ENCODE measurements at regions not wholly inside any gene's neighbourhood (a gene's known extent, or its start where the extent isn't known, plus 50 kb on each side); places are given as distances from the start of the nearest gene placed in this dataset.

- no peak for DNase-seq (ENCODE audit: low spot score)
Observed at GRCh38 chr17:77647531-77647930, 311.0 kb upstream of the TNRC6C start.

DNA sequence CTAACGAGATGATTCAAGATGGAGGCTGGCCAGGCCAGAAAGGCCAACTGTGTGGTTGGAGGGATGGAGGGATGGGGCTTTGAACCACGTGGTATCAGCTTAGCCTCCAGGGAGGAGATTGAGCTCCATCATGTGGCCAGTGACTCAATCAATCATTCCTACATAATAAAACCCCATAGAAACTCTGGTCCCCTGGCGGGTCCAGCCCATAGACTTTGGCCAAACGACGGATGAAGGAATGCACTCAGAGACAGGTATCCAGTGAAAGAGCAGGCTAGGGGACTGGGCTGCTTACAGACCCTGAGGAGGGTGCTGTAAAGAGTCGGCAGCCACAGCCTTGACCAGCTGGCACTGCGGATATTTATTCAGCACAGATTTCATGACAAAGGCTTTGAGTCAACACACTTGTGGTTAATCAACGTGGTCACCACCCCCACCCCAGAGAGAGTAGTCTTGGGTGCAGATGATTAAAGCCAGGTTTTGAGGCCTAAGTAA, 308.7 kb upstream of the TNRC6C start:
- peak; percentile 39 for DNase-seq (ENCODE audit: low spot score)

DNA sequence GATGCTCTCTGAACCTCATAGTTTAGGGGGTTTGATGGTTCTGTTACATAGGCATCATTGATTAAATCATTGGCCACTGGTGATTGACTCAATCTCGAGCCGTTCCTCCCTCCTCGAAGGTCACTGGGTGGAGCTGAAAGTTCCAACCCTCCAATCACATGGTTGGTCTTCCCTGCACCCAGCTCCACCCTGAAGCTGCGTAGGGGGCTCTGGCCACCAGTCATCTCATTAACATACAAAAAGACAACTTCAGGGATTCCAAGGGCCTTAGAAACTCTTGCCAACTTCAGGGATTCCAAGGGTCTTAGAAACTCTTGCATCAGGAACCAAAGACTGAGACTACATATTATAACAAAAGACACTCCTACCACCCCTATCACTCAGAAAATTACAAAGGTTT, 306.5 kb upstream of the TNRC6C start:
- no peak for DNase-seq (ENCODE audit: low spot score)

DNA sequence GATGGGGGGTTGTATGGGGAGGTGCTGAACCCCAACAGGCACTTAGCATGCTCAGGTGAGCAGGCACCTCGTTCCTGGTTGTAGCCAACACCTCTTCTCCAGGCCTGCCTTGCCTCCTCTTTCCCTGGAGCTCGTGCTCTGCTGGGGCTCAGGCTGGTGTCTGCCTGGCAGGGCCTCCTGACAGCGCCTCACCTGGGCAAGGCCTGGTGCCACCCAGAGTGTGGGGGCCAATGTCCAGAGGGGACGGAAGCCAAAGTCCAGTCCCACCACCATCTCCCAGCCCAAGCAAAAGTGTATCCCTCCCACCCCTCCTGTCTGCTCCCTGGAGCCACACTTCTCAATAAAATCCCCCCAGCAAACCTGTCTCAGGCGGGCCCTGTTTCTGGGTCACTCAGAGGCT, 304.2 kb upstream of the TNRC6C start:
- no peak for DNase-seq (ENCODE audit: low spot score)

- no peak for DNase-seq (ENCODE audit: low spot score)
Observed at GRCh38 chr17:77654850-77655249, 303.7 kb upstream of the TNRC6C start.

- DNase-seq (ENCODE audit: low spot score): no peak
Observed at GRCh38 chr17:77656054-77656453, 302.4 kb upstream of the TNRC6C start.

DNA sequence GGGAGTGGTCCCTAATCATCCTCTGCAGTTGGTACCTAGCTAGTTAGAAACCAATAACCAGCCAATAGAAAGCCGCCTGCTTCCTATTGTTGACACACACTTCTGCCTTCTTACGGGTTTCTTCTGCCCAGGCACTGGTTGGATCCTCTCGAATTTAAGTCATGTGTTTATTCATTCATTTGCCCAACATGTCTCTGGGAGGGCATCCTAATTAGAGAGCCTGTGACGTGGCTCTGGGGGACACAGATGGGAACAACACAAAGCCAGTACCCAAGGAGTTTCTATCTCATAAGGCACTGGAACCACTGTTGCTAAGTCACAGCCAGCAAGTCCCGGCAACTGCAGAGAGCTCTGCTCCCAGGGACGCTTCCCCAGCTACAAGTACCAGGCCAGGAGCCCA, 300.7 kb upstream of the TNRC6C start:
- no peak for DNase-seq (ENCODE audit: low spot score)

GRCh38 chr17:77660524-77660923, 298.0 kb upstream of the TNRC6C start:
- DNase-seq (ENCODE audit: low spot score): no peak

DNA sequence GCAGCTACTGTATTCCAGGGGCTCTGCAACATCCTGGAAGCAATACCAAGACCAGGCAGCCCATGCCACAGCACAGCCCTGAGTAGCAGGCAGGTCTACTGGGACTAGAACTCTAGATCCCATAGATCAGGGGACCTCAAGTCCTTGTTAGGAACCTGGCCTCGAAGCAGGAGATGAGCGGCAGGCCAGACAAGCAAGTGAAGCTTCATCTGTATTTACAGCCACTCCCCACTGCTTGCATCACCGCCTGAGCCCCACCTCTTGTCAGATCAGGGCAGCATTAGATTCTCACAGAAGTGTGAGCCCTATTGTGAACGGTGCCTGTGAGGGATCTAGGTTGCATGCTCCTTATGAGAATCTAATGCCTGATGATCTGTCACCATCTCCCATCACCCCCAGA, 295.7 kb upstream of the TNRC6C start:
- no peak for DNase-seq (ENCODE audit: low spot score)

DNA sequence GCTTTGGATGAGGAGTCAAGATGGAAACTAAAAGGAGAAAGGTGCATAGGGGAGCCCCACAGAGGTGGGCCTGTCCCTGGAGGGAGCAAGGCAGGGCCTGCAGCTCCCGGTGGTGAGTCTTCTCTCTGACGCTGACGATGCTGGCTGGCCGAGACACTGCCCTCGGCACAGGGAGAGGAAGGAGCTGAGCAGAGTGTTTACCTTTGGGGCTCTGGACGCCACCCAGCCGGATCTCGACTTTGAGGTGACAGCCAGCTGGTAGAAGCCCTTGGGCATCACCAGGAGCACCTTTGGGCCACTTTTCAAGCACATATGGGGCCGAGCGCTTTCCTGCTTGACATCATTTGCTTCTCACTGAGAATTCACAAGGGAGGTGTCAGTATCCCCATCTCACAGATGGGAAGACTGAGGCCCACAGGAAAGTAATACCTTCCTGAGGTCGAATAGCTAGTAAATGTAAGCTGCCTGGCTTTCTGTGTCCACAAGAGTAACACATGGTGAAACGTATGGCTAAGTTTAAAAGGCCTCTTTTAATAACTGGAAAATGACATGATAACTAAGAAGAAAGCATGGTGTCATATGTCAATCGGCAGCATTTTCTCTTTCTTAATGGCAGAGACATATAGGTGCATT, 294.3 kb upstream of the TNRC6C start:
- no peak for DNase-seq (ENCODE audit: low spot score)

GRCh38 chr17:77665833-77666232, 292.7 kb upstream of the TNRC6C start:
- no peak for DNase-seq (ENCODE audit: low spot score)

DNA sequence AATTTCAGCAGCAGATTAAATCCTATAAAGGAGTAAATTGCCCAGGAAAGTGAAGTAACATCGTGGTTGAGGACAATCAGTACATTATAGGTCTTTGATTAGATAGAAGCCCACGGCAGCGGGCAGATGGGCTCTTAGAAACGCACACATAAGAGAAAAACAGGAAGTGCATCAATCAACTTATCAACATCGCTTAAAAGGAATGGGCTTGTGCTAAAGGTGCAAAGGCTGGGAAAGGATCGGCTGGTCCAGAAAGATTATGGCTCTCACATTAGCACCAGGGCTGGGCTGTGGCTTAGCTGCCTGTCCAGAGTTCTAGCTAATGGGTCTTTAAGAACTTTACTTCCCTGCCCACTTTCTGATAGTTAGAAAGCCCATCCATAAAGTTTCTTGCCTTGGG, 292.0 kb upstream of the TNRC6C start:
- no peak for DNase-seq (ENCODE audit: low spot score)

DNA sequence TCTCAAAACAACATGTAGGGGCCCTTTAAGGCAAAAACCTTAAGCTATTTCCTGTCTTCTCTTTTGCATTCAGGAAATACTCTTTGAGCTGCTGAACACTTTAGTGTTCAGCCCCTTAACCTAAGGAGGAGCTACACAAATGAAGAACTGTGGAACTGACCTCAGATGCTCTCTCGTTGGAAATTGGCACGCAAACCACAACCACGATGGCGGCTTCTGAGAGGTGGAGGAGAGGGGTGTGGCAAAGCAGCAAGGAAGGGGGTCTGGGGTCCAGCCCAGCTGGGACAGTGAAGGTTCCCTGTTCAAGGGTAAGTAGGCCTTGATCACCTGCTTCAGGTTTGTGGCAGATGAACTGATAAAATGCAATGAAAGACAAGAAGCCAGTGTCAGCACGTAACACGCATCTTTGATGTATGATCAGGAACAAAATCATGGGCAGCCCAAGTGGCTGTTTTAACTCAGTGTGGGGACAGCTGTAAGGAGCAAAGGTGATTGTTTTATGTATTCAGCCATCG, 291.6 kb upstream of the TNRC6C start:
- no peak for DNase-seq (ENCODE audit: low spot score)

DNA sequence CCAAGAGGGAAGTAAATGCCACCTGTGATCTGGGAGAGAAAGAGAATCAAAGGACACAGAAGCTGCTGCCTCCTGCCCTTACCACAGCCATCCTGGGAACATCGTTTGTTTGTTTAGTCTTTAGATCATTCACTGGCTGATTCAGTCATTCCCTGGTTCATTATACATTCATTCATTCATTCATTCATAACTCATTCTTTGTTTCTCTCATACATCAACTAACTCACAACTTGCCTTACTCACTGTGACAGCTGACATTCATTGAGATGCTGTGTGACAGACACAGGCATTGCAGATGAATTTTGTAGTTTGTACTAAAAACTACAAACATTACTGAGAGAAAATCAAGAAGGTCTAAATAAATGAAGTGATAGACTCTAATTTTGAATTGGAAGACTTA, 291.0 kb upstream of the TNRC6C start:
- DNase-seq (ENCODE audit: low spot score): no peak

DNA sequence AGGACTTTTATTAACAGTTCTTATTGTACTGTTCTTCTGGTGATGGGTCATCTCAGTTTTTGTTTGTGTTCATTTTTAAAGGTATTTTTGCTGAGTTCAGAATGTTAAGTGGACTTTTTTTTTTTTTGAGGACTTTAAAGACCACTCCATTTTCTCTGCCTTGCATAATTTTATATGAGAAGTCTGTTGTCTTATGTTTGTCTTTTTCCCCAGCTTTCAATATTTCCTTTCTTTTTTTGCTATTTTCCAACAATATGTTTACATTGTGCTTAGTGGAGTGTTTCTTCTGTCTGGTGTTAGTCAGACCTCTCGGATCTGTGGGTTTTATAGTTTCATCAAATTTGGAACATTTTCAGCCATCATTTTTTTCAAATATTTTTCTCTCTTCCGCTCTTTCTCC, 290.0 kb upstream of the TNRC6C start:
- DNase-seq (ENCODE audit: low spot score): no peak

DNA sequence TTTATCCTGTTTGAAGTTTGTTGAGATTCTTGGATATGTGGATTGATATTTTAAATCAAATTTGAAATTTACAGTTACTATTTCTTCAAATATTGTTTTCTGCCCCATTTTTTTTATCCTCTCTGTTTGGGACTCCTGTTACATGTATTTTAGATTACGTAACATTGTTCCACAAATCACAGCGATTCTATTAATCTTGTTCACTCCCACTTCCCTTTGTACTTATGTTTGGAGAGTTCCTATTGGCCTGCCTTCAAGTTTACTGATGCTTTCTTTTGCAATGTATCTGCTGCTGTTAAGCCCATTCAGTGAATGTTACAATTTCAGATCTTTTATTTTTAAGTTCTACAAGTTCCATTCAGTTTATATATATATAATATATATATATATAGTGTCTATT, 288.3 kb upstream of the TNRC6C start:
- no peak for DNase-seq (ENCODE audit: low spot score)

- DNase-seq (ENCODE audit: low spot score): no peak
Observed at GRCh38 chr17:77674358-77674757, 284.1 kb upstream of the TNRC6C start.

DNA sequence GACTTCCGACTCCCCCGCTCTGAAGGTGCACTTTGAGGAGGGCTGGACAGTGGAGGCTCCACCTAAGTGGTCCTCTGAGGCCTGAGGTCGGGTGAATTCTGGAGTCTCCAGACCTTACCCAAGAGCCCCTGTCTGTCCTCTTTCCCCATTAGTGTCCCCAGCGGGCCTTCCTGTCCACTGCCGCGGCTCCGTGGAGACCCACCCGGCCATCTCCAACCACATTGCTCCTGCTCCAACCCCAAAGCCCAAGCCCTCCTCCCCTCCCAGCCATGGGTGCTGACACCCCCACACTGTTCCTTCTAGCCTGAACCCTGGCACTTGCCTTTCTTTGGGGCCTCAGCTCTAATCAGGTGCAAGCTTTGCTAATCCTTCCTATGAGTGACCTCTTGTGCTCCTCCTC, 283.1 kb upstream of the TNRC6C start:
- no peak for DNase-seq (ENCODE audit: low spot score)

DNA sequence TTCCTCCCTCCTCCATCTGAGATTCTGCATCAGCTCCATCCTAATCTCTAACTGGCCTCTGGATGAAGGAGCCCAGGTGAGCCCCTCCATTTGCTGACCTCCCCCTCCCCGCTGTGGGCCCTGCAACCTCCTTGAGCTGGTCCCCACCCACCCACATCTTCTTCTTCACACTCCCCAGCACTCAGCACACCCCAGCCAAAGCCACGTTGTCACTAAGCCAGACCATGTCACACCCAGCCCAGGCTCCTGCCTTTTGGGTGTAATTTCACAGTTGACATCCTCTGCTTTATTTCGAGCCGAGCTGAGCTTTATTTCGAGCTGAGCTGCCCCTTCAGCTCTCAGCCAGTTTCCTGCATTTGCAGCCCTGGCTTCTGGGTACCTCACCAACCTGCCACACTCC, 282.7 kb upstream of the TNRC6C start:
- no peak for DNase-seq (ENCODE audit: low spot score)

GRCh38 chr17:77676237-77676661, 282.3 kb upstream of the TNRC6C start:
- no peak for DNase-seq (ENCODE audit: low spot score)

- DNase-seq (ENCODE audit: low spot score): no peak
Observed at GRCh38 chr17:77677211-77677610, 281.3 kb upstream of the TNRC6C start.

- no peak for DNase-seq (ENCODE audit: low spot score)
Observed at GRCh38 chr17:77677630-77678029, 280.9 kb upstream of the TNRC6C start.

- no peak for DNase-seq (ENCODE audit: low spot score)
Observed at GRCh38 chr17:77679589-77679988, 278.9 kb upstream of the TNRC6C start.

GRCh38 chr17:77681861-77682260, 276.6 kb upstream of the TNRC6C start:
- no peak for DNase-seq (ENCODE audit: low spot score)
